ENCODE measurements at regions not wholly inside any gene's neighbourhood (a gene's known extent, or its start where the extent isn't known, plus 50 kb on each side); places are given as distances from the start of the nearest gene placed in this dataset.

DNA sequence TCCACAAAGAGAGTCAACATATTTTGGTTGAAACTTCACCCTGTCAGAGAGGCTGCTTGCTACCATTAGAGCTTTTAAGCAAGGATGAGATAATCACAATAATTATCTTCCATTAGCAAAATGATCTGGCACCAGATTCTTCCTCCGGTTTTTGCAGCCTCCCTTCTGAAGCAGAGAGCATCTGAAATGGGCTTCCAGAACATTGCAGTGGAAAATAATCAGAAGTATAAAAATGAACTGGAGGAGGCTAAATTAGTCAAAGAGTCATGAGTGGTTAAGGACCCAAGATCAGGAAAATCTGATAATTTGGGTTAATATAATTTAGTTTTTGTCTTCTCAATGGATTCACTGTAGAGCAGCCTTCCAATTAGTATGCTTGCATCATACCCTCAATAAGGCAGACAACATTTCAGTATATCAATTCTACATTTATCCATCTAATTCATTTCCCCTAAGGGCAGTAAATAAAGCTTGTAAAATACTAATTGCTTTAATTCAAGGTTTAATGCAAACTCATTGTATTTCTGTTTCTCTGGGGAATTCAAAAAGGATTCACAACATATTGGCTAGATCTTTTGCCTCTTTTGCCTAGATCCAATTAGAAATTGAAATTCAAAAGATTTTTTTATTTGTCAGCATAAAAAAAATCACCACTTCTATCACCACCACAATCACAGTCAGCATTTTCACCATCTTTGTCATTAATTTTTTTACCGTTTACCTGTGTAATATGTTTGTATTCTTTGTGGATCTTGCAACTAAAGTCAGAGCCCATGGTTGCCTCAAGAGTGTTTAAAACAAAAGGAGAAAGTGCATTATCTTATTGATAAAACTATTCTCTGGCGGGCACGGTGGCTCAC is 537.2 kb upstream of the DCC start:
- Mint-ChIP-seq H3K4me3 (ENCODE audit: low read depth, unreplicated experiment) (no peak overlapping the region), H3K36me3 (ENCODE audit: insufficient read depth, unreplicated experiment) (no peaks in the 10 kb centered on the region), H3K27me3 (ENCODE audit: unreplicated experiment) (no peaks in the 10 kb centered on the region), H3K9me3 (ENCODE audit: low read depth, unreplicated experiment) (peaks cover 9% of the 10 kb centered on the region), H3K27ac (ENCODE audit: unreplicated experiment) (no peak overlapping the region), H3K4me1 (ENCODE audit: low read depth, unreplicated experiment) (no peaks in the 10 kb centered on the region)
- TF ChIP-seq, protein P1, sequence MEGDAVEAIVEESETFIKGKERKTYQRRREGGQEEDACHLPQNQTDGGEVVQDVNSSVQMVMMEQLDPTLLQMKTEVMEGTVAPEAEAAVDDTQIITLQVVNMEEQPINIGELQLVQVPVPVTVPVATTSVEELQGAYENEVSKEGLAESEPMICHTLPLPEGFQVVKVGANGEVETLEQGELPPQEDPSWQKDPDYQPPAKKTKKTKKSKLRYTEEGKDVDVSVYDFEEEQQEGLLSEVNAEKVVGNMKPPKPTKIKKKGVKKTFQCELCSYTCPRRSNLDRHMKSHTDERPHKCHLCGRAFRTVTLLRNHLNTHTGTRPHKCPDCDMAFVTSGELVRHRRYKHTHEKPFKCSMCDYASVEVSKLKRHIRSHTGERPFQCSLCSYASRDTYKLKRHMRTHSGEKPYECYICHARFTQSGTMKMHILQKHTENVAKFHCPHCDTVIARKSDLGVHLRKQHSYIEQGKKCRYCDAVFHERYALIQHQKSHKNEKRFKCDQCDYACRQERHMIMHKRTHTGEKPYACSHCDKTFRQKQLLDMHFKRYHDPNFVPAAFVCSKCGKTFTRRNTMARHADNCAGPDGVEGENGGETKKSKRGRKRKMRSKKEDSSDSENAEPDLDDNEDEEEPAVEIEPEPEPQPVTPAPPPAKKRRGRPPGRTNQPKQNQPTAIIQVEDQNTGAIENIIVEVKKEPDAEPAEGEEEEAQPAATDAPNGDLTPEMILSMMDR (IDR thresholded peaks at IDR 0.05; ENCODE audit: unreplicated experiment): no peak
- intact Hi-C loops (cut with micrococcal nuclease; ENCODE audit: unreplicated experiment): no loop called here
- no peak for DNase-seq
- BruUV-seq (replicated peaks): no TSS peak
- CTCF ChIA-PET: no interaction called here

DNA sequence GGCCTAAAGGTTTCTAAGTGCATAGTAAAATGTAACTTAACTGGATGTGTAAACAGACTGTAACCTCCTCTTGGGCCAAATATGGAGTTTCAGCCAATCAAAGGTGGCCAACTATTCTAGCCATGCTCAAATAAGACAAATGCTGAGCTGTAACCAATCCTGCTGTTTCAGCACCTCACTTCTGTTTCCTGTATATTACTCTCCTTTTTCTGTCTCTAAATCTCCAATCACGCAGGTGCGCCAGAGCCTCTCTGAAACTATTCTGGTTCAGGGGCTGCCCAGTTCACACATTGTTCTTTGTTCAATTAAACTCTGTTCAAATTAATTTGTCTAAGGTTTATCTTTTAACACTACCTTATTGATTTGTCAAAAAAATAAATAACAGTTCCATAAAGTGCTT is 532.7 kb upstream of the DCC start:
- BruUV-seq (replicated peaks): no TSS peak
- Mint-ChIP-seq H3K4me3 (ENCODE audit: low read depth, unreplicated experiment) (no peak overlapping the region), H3K36me3 (ENCODE audit: insufficient read depth, unreplicated experiment) (no peaks in the 10 kb centered on the region), H3K27me3 (ENCODE audit: unreplicated experiment) (no peaks in the 10 kb centered on the region), H3K9me3 (ENCODE audit: low read depth, unreplicated experiment) (peaks cover 11% of the 10 kb centered on the region), H3K27ac (ENCODE audit: unreplicated experiment) (no peak overlapping the region), H3K4me1 (ENCODE audit: low read depth, unreplicated experiment) (no peaks in the 10 kb centered on the region)
- DNase-seq: no peak
- TF ChIP-seq, protein P1 (IDR thresholded peaks at IDR 0.05; ENCODE audit: unreplicated experiment): no peak
- intact Hi-C loops (cut with micrococcal nuclease; ENCODE audit: unreplicated experiment): no loop called here
- CTCF ChIA-PET: no interaction called here

DNA sequence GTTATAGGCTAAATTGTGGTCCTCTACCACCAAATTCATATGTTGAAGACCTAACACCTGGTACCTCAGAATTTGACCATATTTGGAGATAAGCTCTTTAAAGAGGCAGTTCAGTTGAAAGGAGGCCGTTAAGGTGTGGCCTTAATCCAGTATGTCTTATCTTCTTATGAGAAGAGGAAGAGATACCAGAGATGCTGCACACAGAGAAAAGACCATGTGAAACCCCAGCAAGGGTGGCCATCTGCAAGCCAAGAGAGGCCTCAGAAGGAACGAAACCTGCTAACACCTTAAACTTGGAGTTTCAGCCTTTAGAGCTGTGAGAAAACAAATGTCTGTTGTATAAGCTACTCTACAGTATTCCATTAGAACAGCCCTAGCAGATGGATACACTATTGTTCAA is 528.1 kb upstream of the DCC start:
- intact Hi-C loops (cut with micrococcal nuclease; ENCODE audit: unreplicated experiment): no loop called here
- Mint-ChIP-seq H3K4me1 (ENCODE audit: low read depth, unreplicated experiment) (no peaks in the 10 kb centered on the region), H3K36me3 (ENCODE audit: insufficient read depth, unreplicated experiment) (no peaks in the 10 kb centered on the region), H3K9me3 (ENCODE audit: low read depth, unreplicated experiment) (peaks cover 11% of the 10 kb centered on the region), H3K27me3 (ENCODE audit: unreplicated experiment) (no peaks in the 10 kb centered on the region), H3K4me3 (ENCODE audit: low read depth, unreplicated experiment) (no peak overlapping the region), H3K27ac (ENCODE audit: unreplicated experiment) (no peak overlapping the region)
- CTCF ChIA-PET: no interaction called here
- TF ChIP-seq, protein P1 (IDR thresholded peaks at IDR 0.05; ENCODE audit: unreplicated experiment): no peak
- no TSS peak for BruUV-seq (replicated peaks)
- DNase-seq: no peak

DNA sequence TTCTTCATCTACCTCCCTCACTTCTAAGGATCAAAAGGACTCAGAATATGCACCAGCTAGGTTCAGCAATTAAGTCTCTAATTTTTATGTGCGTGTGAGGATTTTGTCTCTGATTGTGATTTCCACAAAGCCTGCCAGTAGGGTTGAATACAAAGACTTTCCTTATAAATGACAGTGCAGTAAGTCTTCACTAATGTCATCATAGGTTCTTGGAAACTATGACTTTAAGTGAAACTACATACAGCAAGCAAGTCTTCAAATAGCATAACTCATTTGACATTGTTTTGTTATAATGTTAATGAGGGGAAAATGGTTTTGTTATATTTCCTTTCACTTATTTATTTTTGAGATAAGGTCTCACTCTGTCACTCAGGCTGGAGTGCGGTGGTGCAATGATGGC is 526.3 kb upstream of the DCC start:
- Mint-ChIP-seq H3K36me3 (ENCODE audit: insufficient read depth, unreplicated experiment) (no peaks in the 10 kb centered on the region), H3K27ac (ENCODE audit: unreplicated experiment) (no peak overlapping the region), H3K4me3 (ENCODE audit: low read depth, unreplicated experiment) (no peak overlapping the region), H3K27me3 (ENCODE audit: unreplicated experiment) (no peaks in the 10 kb centered on the region), H3K9me3 (ENCODE audit: low read depth, unreplicated experiment) (peaks cover 3% of the 10 kb centered on the region), H3K4me1 (ENCODE audit: low read depth, unreplicated experiment) (no peaks in the 10 kb centered on the region)
- intact Hi-C loops (cut with micrococcal nuclease; ENCODE audit: unreplicated experiment): no loop called here
- DNase-seq: no peak
- CTCF ChIA-PET: no interaction called here
- TF ChIP-seq, protein P1 (IDR thresholded peaks at IDR 0.05; ENCODE audit: unreplicated experiment): no peak
- no TSS peak for BruUV-seq (replicated peaks)

All from Calu3 (cell line).